GM12874 (cell line): ENCODE measurements at regions not wholly inside any gene's neighbourhood (a gene's known extent, or its start where the extent isn't known, plus 50 kb on each side); places are given as distances from the start of the nearest gene placed in this dataset.

ENCODE experiments used
- CTCF ChIP-seq: IDR thresholded peaks from 2 replicates; pipeline ENCODE4 v1.5.1; 2011; ENCODE audit warnings: low read depth, mild to moderate bottlenecking, control low read depth, low read length, moderate library complexity; ENCODE audit not compliant: insufficient read depth

GRCh38 chr2:78439122-78439521, 586.4 kb upstream of the REG3G start:
- no peak for TF ChIP-seq CTCF

- no peak for TF ChIP-seq CTCF
Measured at GRCh38 chr2:78455586-78455985, 569.9 kb upstream of the REG3G start.

- TF ChIP-seq CTCF = no peak
Measured at GRCh38 chr2:78457269-78457668, 568.2 kb upstream of the REG3G start.

GRCh38 chr2:78465707-78466106, 559.8 kb upstream of the REG3G start:
- no peak for TF ChIP-seq CTCF

- TF ChIP-seq CTCF = no peak
Measured at GRCh38 chr2:78476619-78477229, 548.8 kb upstream of the REG3G start.

- no peak for TF ChIP-seq CTCF
Measured at GRCh38 chr2:78486565-78486964, 538.9 kb upstream of the REG3G start.

- no peak for TF ChIP-seq CTCF
Measured at GRCh38 chr2:78498125-78498524, 527.4 kb upstream of the REG3G start.

- TF ChIP-seq CTCF = no peak
Measured at GRCh38 chr2:78506301-78506700, 519.2 kb upstream of the REG3G start.
